A673 (cell line): ENCODE measurements at regions not wholly inside any gene's neighbourhood (a gene's known extent, or its start where the extent isn't known, plus 50 kb on each side); places are given as distances from the start of the nearest gene placed in this dataset.
"Not testable (repeated sequence)": the region's sequence is repeated elsewhere in the genome, so short reads cannot be mapped to it uniquely, and the experiment has no call there.

ENCODE experiments used
- BruUV-seq: library from RNA; stranded (reverse); fragments of 400-500 nt; replicated peaks from 2 replicates; lab custom pipeline; 2021; lab: Mats Ljungman, UMichigan
- CTCF ChIA-PET: fragments of 300-600 bp; sonication (Branson Sonifier 250); formaldehyde crosslinking; loops from one replicate; lab custom pipeline; 2022; ENCODE audit warnings: antibody characterized with exemption; lab: Charles Lee
- POLR2A ChIA-PET: fragments of 300-600 bp; sonication (Branson Sonifier 250); formaldehyde crosslinking; loops from one replicate; lab custom pipeline; 2022; ENCODE audit warnings: antibody characterized with exemption; ENCODE audit not compliant: low non-redundant PET; lab: Charles Lee
- DNase-seq: peaks from one replicate; pipeline ENCODE4 v3.0.0-alpha.2; 2015; ENCODE audit warnings: low spot score
- H3K27ac ChIP-seq: fragments of 200-600 bp; sonication (generic); 2 replicates; pipeline ENCODE4 v1.5.1; 2016; ENCODE audit warnings: mixed run types, low read depth, mild to moderate bottlenecking, mixed read lengths, antibody characterized with exemption, low read length; ENCODE audit not compliant: poor library complexity, severe bottlenecking
- H3K27me3 ChIP-seq: fragments of 200-600 bp; sonication (generic); replicated peaks from 2 replicates; pipeline ENCODE4 v1.6.1; 2017; ENCODE audit warnings: mixed run types, low read depth, mild to moderate bottlenecking, mixed read lengths, antibody characterized with exemption, low read length; ENCODE audit not compliant: insufficient read depth, poor library complexity
- H3K36me3 ChIP-seq: fragments of 200-600 bp; sonication (generic); 2 replicates; pipeline ENCODE4 v1.6.1; 2016; ENCODE audit warnings: mixed run types, mild to moderate bottlenecking, mixed read lengths, antibody characterized with exemption, low read length; ENCODE audit not compliant: insufficient read depth, poor library complexity, severe bottlenecking
- H3K4me1 ChIP-seq: fragments of 200-600 bp; sonication (generic); 2 replicates; pipeline ENCODE4 v1.6.1; 2017; ENCODE audit warnings: mixed run types, mild to moderate bottlenecking, mixed read lengths, antibody characterized with exemption, low read length; ENCODE audit not compliant: insufficient read depth, poor library complexity, severe bottlenecking
- H3K4me3 ChIP-seq: fragments of 200-600 bp; sonication (generic); 2 replicates; pipeline ENCODE4 v1.5.1; 2016; ENCODE audit warnings: low read depth, mixed run types, mild to moderate bottlenecking, mixed read lengths, low read length; ENCODE audit not compliant: poor library complexity, severe bottlenecking
- H3K9me3 ChIP-seq: fragments of 200-600 bp; sonication (generic); 2 replicates; pipeline ENCODE4 v1.6.1; 2016; ENCODE audit warnings: mixed run types, low read depth, mild to moderate bottlenecking, mixed read lengths, antibody characterized with exemption, low read length; ENCODE audit not compliant: poor library complexity, severe bottlenecking
- EZH2 ChIP-seq: fragments of 200-600 bp; sonication (generic); IDR thresholded peaks from 2 replicates; pipeline ENCODE4 v1.6.1; 2017; ENCODE audit warnings: borderline replicate concordance, low read depth, mild to moderate bottlenecking, mixed read lengths, antibody characterized with exemption, low read length; ENCODE audit not compliant: poor library complexity, severe bottlenecking
- intact Hi-C: fragments of 100-400 bp; cut with micrococcal nuclease; formaldehyde crosslinking; loops from one replicate; pipeline ENCODE4 v1.10.0; 2022; ENCODE audit not compliant: unreplicated experiment
- TF ChIP-seq, protein P1 (sequence below): fragments of 300-800, 200-600 bp; sonication (generic); conservative IDR thresholded peaks from 2 replicates; pipeline ENCODE4 v1.5.1; 2017; ENCODE audit warnings: low read depth, mild to moderate bottlenecking, antibody characterized with exemption, low read length, moderate library complexity, mixed read lengths

DNA sequence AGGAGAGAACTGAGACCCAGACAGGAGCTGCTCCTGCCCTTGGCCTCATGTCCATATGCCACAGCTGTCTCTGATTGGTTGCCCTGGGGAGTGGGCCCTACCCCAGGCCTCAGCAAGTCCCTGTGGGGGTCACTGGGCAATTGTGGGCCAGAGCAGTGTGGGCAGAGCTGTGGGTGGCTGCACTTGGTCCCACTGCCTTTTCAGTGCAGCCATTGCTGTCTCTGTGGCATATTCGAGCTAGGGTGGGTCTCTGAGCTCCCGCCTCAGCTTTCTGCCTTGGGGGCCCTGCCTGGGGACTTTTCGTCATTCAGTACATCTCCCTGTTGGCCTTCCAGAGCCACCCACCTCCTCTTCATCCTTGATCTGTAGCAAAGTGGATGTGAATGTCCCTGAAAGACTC is 69.8 kb upstream of the LRPAP1 start:
- BruUV-seq = no TSS peak
- Histone ChIP-seq H3K36me3 (no peaks in the 10 kb centered on the region), H3K4me3 (no peak overlapping the region), H3K27me3 (no peaks in the 10 kb centered on the region), H3K4me1 (no peaks in the 10 kb centered on the region), H3K9me3 (no peaks in the 10 kb centered on the region), H3K27ac (no peak overlapping the region)
- intact Hi-C loops = no loop called here
- DNase-seq = no peak
- CTCF ChIA-PET = no interaction called here
- TF ChIP-seq, protein P1, sequence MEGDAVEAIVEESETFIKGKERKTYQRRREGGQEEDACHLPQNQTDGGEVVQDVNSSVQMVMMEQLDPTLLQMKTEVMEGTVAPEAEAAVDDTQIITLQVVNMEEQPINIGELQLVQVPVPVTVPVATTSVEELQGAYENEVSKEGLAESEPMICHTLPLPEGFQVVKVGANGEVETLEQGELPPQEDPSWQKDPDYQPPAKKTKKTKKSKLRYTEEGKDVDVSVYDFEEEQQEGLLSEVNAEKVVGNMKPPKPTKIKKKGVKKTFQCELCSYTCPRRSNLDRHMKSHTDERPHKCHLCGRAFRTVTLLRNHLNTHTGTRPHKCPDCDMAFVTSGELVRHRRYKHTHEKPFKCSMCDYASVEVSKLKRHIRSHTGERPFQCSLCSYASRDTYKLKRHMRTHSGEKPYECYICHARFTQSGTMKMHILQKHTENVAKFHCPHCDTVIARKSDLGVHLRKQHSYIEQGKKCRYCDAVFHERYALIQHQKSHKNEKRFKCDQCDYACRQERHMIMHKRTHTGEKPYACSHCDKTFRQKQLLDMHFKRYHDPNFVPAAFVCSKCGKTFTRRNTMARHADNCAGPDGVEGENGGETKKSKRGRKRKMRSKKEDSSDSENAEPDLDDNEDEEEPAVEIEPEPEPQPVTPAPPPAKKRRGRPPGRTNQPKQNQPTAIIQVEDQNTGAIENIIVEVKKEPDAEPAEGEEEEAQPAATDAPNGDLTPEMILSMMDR = no peak
- no peak for TF ChIP-seq EZH2
- POLR2A ChIA-PET = no interaction called here

DNA sequence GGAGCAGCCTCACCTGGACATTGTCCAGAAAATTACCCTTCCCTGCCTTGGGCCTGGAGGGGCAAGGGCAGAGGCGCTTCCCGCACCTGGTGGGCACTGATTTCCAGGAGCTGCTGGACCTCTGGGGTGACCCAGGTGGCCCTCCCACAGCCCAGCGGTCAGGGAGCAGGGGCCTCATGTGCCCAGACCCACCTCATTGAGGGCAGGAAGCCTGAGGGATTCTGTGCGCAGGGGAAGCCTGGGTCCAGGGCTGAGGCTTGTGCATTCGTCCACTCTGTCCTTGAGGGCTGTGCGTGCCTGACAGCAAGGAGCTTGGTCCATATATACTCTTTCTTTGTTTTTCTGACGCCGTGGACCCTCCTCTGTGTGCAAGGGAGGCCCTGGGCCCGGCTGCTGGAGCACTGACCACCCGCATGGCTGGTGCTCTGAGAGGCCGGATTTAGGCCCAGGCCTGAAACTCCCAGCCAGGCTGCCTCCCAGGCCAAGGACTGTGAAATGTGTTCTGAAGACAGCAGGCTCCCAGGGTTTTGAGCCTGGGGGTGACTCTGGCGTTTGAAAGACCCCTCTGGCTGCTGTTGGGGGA is 69.0 kb upstream of the LRPAP1 start:
- H3K27ac ChIP-seq, H3K27me3 ChIP-seq, H3K4me1 ChIP-seq, CTCF ChIA-PET, DNase-seq, H3K4me3 ChIP-seq, H3K36me3 ChIP-seq, POLR2A ChIA-PET, intact Hi-C loops, H3K9me3 ChIP-seq, BruUV-seq: not testable (repeated sequence)

DNA sequence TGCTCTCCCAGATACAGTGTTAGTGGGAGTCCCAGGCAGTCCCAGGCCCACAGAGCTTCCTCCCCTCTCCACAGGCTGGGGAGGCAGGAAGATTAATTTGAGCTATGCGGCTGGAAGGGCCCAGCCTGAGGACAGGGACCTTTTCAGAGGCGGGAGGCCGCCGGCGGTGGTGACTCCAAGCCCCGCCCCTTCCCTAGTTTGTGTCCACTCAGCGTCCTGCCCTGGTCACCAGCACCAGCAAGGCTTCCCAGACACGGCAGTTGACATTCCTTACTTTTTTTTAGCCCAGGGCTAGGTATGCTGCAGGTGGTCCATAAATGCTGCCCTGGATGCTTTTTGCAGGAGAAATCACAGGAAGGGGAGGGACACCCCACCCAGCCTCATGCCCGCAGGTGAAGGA is 67.7 kb upstream of the LRPAP1 start:
- Histone ChIP-seq H3K4me3 (no peak overlapping the region), H3K27me3 (no peaks in the 10 kb centered on the region), H3K9me3 (no peaks in the 10 kb centered on the region), H3K36me3 (no peaks in the 10 kb centered on the region), H3K4me1 (no peaks in the 10 kb centered on the region), H3K27ac (no peak overlapping the region)
- intact Hi-C loops = no loop called here
- ChIA-PET POLR2A (interaction anchor here (0.7 kb wide), 1 partner anchor 888 kb away, joined by 4 read pairs; no protein-coding TSS in a partner anchor), CTCF (no interaction called here)
- TF ChIP-seq EZH2 = no peak
- TF ChIP-seq, protein P1 = no peak
- no TSS peak for BruUV-seq
- no peak for DNase-seq

DNA sequence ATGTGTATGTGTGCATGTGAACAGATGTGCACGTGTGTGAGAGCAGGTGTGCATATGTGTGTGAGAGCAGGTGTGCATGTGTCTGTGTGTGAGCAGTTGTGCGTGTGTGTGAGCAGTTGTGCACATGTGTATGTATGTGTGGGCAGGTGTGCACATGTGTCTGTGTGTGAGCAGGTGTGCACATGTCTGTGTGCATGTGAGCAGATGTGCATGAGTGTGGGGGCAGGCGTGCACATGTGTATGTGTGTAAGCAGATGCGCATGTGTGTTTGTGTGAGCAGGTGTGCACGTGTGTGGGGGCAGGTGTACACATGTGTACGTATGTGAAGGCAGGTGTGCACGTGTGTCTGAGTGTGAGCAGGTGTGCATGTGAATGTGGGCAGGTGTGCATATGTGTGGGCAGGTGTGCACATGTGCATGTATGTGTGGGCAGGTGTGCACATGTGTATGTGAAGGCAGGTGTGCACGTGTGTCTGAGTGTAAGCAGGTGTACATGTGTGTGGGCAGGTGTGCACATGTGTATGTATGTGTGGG is 66.5 kb upstream of the LRPAP1 start:
- Histone ChIP-seq H3K27me3 (no peaks in the 10 kb centered on the region), H3K4me1 (no peaks in the 10 kb centered on the region), H3K9me3 (no peaks in the 10 kb centered on the region), H3K27ac (no peak overlapping the region), H3K4me3 (no peak overlapping the region), H3K36me3 (no peaks in the 10 kb centered on the region)
- ChIA-PET CTCF (no interaction called here), POLR2A (no interaction called here)
- no peak for TF ChIP-seq EZH2
- TF ChIP-seq, protein P1 = no peak
- intact Hi-C loops = no loop called here
- DNase-seq = no peak
- no TSS peak for BruUV-seq

DNA sequence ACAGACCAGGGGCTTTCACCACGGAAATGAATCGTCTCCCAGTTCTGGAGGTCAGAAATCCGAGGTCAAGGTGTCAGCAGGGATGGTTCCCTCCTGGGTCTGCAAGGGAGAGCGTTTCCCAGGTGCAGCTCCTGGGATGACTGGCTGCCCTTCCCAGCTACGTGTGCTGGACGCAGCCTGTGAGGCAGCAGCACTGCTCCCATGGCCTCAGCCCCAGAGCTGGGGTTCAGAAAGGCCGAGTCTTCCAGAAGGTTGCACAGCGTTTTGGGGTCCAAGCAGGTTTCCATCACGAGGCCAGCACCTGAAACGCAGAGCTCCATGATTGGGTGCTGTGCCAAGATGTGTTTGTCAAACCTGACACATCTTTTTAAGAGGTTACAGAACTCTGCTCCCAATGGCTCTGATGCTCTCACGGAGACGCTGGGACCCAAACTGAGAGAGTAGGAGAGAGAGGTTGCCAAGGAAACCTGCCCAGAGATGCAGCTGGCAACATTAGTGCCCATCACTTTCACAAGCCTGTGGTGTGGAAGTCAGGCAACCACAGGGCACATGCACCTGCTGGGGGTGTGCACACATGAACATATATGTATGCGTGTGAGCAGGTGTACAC is 65.8 kb upstream of the LRPAP1 start:
- BruUV-seq, H3K36me3 ChIP-seq, H3K9me3 ChIP-seq, POLR2A ChIA-PET, intact Hi-C loops, H3K4me1 ChIP-seq, H3K27me3 ChIP-seq, DNase-seq, H3K4me3 ChIP-seq, H3K27ac ChIP-seq, CTCF ChIA-PET: not testable (repeated sequence)
